ENCODE measurements at regions not wholly inside any gene's neighbourhood (a gene's known extent, or its start where the extent isn't known, plus 50 kb on each side); places are given as distances from the start of the nearest gene placed in this dataset.

DNA sequence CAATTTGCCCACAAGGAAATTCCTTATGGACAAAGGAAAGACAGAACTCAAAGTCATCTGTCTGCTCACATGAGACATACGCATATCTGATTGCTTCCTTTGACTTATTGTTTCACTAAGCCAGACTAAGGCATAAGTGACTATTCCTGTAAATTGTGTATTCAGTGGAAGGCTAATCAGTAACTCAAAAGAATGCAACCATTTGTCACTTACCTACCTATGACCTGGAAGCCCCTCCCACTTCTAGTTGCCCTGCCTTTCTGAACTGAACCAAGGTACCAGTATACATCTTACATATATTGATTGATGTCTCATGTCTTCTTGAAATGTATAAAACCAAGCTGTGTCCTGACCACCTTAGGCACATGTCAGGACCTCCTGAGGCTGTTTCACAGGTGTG is 53.5 kb upstream of the PROK2 start:
- Histone ChIP-seq H3K9me3 (no peaks in the 10 kb centered on the region), H3K27ac (ENCODE audit: low read depth in 2 of 2, low read length in 1 of 2) (no peak overlapping the region), H3K9ac (no peak overlapping the region), H3K79me2 (ENCODE audit: insufficient read depth) (no peaks in the 10 kb centered on the region), H4K20me1 (ENCODE audit: insufficient read depth) (no peaks in the 10 kb centered on the region), H3F3A (replicated peaks; ENCODE audit: insufficient read depth) (no peaks in the 10 kb centered on the region), H3K4me2 (no peak overlapping the region), H2AFZ (ENCODE audit: low read depth) (no peak overlapping the region), H3K36me3 (replicated peaks in 1 of 2; ENCODE audit: control insufficient read depth in 1 of 2, insufficient read depth in 2 of 2, low read length in 1 of 2) (no peaks in the 10 kb centered on the region), H3K4me3 (ENCODE audit: low read depth in 2 of 2, low read length in 1 of 2) (no peak overlapping the region), H3K9me2 (no peaks in the 10 kb centered on the region), H3K27me3 (ENCODE audit: insufficient read depth) (peaks cover 4% of the 10 kb centered on the region; the same call in 1 of the 2 replicates), H3K4me1 (ENCODE audit: control insufficient read depth in 1 of 2, insufficient read depth in 2 of 2, low read depth in 1 of 2, low read length in 1 of 2) (no peaks in the 10 kb centered on the region)
- DNase-seq, result no peak
- ChIA-PET POLR2A (no interaction called here), CTCF (no interaction called here)
- WGBS (ENCODE audit: low lambda C conversion rate), result 88% methylated on average over 1 of the region's 1 CpG
- TF ChIP-seq, protein P1, sequence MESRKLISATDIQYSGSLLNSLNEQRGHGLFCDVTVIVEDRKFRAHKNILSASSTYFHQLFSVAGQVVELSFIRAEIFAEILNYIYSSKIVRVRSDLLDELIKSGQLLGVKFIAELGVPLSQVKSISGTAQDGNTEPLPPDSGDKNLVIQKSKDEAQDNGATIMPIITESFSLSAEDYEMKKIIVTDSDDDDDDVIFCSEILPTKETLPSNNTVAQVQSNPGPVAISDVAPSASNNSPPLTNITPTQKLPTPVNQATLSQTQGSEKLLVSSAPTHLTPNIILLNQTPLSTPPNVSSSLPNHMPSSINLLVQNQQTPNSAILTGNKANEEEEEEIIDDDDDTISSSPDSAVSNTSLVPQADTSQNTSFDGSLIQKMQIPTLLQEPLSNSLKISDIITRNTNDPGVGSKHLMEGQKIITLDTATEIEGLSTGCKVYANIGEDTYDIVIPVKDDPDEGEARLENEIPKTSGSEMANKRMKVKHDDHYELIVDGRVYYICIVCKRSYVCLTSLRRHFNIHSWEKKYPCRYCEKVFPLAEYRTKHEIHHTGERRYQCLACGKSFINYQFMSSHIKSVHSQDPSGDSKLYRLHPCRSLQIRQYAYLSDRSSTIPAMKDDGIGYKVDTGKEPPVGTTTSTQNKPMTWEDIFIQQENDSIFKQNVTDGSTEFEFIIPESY (IDR thresholded peaks at IDR 0.05; ENCODE audit: borderline replicate concordance, low read depth), result no peak
- no peak for TF ChIP-seq GABPA (IDR thresholded peaks at IDR 0.05; ENCODE audit: low read depth)
- TF ChIP-seq RFX5 (IDR thresholded peaks at IDR 0.05; ENCODE audit: low read length), result no peak
- TF ChIP-seq FOXM1 (IDR thresholded peaks at IDR 0.05; ENCODE audit: low read depth), result no peak
- TF ChIP-seq, protein P2, sequence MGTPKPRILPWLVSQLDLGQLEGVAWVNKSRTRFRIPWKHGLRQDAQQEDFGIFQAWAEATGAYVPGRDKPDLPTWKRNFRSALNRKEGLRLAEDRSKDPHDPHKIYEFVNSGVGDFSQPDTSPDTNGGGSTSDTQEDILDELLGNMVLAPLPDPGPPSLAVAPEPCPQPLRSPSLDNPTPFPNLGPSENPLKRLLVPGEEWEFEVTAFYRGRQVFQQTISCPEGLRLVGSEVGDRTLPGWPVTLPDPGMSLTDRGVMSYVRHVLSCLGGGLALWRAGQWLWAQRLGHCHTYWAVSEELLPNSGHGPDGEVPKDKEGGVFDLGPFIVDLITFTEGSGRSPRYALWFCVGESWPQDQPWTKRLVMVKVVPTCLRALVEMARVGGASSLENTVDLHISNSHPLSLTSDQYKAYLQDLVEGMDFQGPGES (IDR thresholded peaks at IDR 0.05; ENCODE audit: low read depth, low read length), result no peak
- TF ChIP-seq YY1 (IDR thresholded peaks at IDR 0.05; ENCODE audit: low read depth), result no peak
- TF ChIP-seq NFIC (IDR thresholded peaks at IDR 0.05; ENCODE audit: borderline replicate concordance), result no peak
- no peak for TF ChIP-seq FOXJ3 (CRISPR knock-in tag; IDR thresholded peaks at IDR 0.05)
- TF ChIP-seq SIN3A (IDR thresholded peaks at IDR 0.05; ENCODE audit: borderline replicate concordance, low read depth, low read length), result no peak
- no peak for TF ChIP-seq RAD21 (IDR thresholded peaks at IDR 0.05; ENCODE audit: low read length)
- TF ChIP-seq MXI1 (IDR thresholded peaks at IDR 0.05; ENCODE audit: low read depth, low read length), result no peak

Small RNA genes lying in the stretch of these regions (small RNA-seq; reads per million reads assigned to genes)
- gene AC104435.1 (0 to 0.40 (median 0.11) reads per million in 7 experiments), gene AC105265.1 (0 reads per million in 7 experiments), gene RNA5SP136 (0 reads per million in 7 experiments), gene RNU1-62P (0 to 4.6 (median 0) reads per million in 7 experiments), gene UBE2Q2P9 (0 reads per million in 7 experiments)
